ENCODE measurements at regions not wholly inside any gene's neighbourhood (a gene's known extent, or its start where the extent isn't known, plus 50 kb on each side); places are given as distances from the start of the nearest gene placed in this dataset.

- Mint-ChIP-seq H3K4me3 (ENCODE audit: unreplicated experiment) (no peak overlapping the region), H3K4me1 (ENCODE audit: unreplicated experiment) (no peaks in the 10 kb centered on the region), H3K27me3 (ENCODE audit: unreplicated experiment) (peaks cover 1% of the 10 kb centered on the region), H3K27ac (ENCODE audit: unreplicated experiment) (no peak overlapping the region), H3K36me3 (ENCODE audit: unreplicated experiment) (no peaks in the 10 kb centered on the region), H3K9me3 (ENCODE audit: unreplicated experiment) (peaks cover 6% of the 10 kb centered on the region)
- TF ChIP-seq CTCF (IDR thresholded peaks at IDR 0.05) = no peak
- no peak for DNase-seq (ENCODE audit: extremely low spot score, unreplicated experiment)
These were observed 1428.1 kb downstream of the C4orf33 start for GRCh38 chr4:130524057-130524456.

GRCh38 chr4:130530505-130530904 is 1434.6 kb downstream of the C4orf33 start:
- Mint-ChIP-seq H3K27me3 (ENCODE audit: unreplicated experiment) (peaks cover 16% of the 10 kb centered on the region), H3K4me1 (ENCODE audit: unreplicated experiment) (no peaks in the 10 kb centered on the region), H3K4me3 (ENCODE audit: unreplicated experiment) (no peak overlapping the region), H3K9me3 (ENCODE audit: unreplicated experiment) (no peaks in the 10 kb centered on the region), H3K36me3 (ENCODE audit: unreplicated experiment) (no peaks in the 10 kb centered on the region), H3K27ac (ENCODE audit: unreplicated experiment) (no peak overlapping the region)
- TF ChIP-seq CTCF (IDR thresholded peaks at IDR 0.05) = no peak
- no peak for DNase-seq (ENCODE audit: extremely low spot score, unreplicated experiment)

GRCh38 chr4:130534651-130535050 is 1438.7 kb downstream of the C4orf33 start:
- Mint-ChIP-seq H3K36me3 (ENCODE audit: unreplicated experiment) (no peaks in the 10 kb centered on the region), H3K27me3 (ENCODE audit: unreplicated experiment) (peaks cover 16% of the 10 kb centered on the region), H3K9me3 (ENCODE audit: unreplicated experiment) (no peaks in the 10 kb centered on the region), H3K4me1 (ENCODE audit: unreplicated experiment) (no peaks in the 10 kb centered on the region), H3K27ac (ENCODE audit: unreplicated experiment) (no peak overlapping the region), H3K4me3 (ENCODE audit: unreplicated experiment) (no peak overlapping the region)
- DNase-seq (ENCODE audit: extremely low spot score, unreplicated experiment) = no peak
- no peak for TF ChIP-seq CTCF (IDR thresholded peaks at IDR 0.05)

- H3K9me3 Mint-ChIP-seq (ENCODE audit: unreplicated experiment) = no peaks in the 10 kb centered on the region
- no peak for TF ChIP-seq CTCF (IDR thresholded peaks at IDR 0.05)
- no peak for DNase-seq (ENCODE audit: extremely low spot score, unreplicated experiment)
- no peak overlapping the region for H3K27ac Mint-ChIP-seq (ENCODE audit: unreplicated experiment)
- no peaks in the 10 kb centered on the region for H3K27me3 Mint-ChIP-seq (ENCODE audit: unreplicated experiment)
- no peaks in the 10 kb centered on the region for H3K4me1 Mint-ChIP-seq (ENCODE audit: unreplicated experiment)
- no peak overlapping the region for H3K4me3 Mint-ChIP-seq (ENCODE audit: unreplicated experiment)
- H3K36me3 Mint-ChIP-seq (ENCODE audit: unreplicated experiment) = no peaks in the 10 kb centered on the region
These were observed 1447.0 kb downstream of the C4orf33 start for GRCh38 chr4:130542953-130543352.

GRCh38 chr4:130545171-130545570 is 1449.2 kb downstream of the C4orf33 start:
- no peak for TF ChIP-seq CTCF (IDR thresholded peaks at IDR 0.05)
- Mint-ChIP-seq H3K27me3 (ENCODE audit: unreplicated experiment) (no peaks in the 10 kb centered on the region), H3K4me1 (ENCODE audit: unreplicated experiment) (no peaks in the 10 kb centered on the region), H3K9me3 (ENCODE audit: unreplicated experiment) (no peaks in the 10 kb centered on the region), H3K36me3 (ENCODE audit: unreplicated experiment) (no peaks in the 10 kb centered on the region), H3K4me3 (ENCODE audit: unreplicated experiment) (no peak overlapping the region), H3K27ac (ENCODE audit: unreplicated experiment) (no peak overlapping the region)
- DNase-seq (ENCODE audit: extremely low spot score, unreplicated experiment) = no peak
